ENCODE measurements at regions not wholly inside any gene's neighbourhood (a gene's known extent, or its start where the extent isn't known, plus 50 kb on each side); places are given as distances from the start of the nearest gene placed in this dataset.
"Not testable (repeated sequence)": the region's sequence is repeated elsewhere in the genome, so short reads cannot be mapped to it uniquely, and the experiment has no call there.

DNA sequence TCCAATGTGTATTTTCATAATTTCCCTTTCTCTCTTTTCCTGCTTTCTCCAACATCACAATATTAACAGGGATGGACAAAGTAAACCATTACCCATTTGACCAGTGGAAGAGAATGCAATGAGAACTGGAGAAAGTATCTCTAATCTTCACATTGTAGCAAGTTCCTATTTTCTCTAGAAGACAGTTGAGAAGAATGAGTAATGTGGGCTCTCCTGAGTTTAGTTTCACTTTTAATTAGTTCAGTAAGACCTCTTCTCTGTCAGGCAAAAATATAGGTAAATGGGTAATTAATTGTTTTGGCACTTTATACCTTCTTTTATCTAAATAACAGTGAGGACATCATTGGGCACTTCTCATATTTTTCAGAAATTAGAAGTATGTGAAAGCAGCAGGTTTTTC is 602.0 kb downstream of the GLUD2 start:
- DNase-seq (ENCODE audit: low spot score): peak; percentile 16
- TF ChIP-seq, protein P1, sequence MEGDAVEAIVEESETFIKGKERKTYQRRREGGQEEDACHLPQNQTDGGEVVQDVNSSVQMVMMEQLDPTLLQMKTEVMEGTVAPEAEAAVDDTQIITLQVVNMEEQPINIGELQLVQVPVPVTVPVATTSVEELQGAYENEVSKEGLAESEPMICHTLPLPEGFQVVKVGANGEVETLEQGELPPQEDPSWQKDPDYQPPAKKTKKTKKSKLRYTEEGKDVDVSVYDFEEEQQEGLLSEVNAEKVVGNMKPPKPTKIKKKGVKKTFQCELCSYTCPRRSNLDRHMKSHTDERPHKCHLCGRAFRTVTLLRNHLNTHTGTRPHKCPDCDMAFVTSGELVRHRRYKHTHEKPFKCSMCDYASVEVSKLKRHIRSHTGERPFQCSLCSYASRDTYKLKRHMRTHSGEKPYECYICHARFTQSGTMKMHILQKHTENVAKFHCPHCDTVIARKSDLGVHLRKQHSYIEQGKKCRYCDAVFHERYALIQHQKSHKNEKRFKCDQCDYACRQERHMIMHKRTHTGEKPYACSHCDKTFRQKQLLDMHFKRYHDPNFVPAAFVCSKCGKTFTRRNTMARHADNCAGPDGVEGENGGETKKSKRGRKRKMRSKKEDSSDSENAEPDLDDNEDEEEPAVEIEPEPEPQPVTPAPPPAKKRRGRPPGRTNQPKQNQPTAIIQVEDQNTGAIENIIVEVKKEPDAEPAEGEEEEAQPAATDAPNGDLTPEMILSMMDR (IDR thresholded peaks at IDR 0.05; ENCODE audit: borderline replicate concordance, control extremely low read depth, extremely low read depth, insufficient read depth, missing control alignments): no peak
- in situ Hi-C loops (cut with MboI; ENCODE audit: low sequenced_read_pairs, unreplicated experiment): no loop called here

DNA sequence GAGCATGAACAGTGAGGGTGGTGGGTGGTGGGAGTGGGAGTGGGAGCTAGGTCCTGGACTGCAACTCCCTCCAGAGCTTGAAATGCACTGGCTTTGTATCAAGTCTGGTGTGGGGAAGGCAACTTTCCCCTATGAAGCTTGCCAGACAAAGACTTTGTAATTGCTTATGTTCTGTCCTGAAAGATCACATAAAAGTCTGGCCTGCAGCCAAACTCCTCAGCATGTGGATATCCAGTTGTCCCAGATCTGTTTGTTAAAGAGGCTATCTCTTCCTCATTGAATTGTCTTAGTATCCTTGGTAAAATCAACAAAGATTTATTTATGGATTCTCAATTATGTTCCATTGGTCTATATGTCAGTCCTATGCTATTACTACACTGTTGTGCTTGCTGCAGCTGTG is 607.9 kb downstream of the GLUD2 start:
- in situ Hi-C loops (cut with MboI; ENCODE audit: low sequenced_read_pairs, unreplicated experiment): no loop called here
- TF ChIP-seq, protein P1 (IDR thresholded peaks at IDR 0.05; ENCODE audit: borderline replicate concordance, control extremely low read depth, extremely low read depth, insufficient read depth, missing control alignments): no peak
- DNase-seq (ENCODE audit: low spot score): no peak

DNA sequence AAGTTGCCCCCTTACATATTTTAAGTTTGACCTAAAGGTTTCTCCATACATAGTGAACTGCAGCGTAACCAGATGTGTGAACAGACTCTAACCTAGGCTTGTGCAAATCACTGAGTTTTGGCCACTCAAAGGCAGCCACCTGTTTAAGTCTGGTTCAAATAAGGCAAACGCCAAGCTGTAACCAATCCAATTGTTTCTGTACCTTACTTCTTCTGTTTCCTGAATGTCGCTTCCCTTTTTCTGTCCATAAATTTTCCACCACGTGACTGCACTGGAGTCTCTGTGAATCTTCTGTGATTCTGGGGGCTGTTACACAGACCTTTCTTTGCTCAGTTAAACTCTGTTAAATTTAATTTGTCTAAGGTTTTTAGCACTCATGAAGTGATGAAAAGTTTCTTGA is 618.8 kb downstream of the GLUD2 start:
- in situ Hi-C loops (cut with MboI; ENCODE audit: low sequenced_read_pairs, unreplicated experiment): no loop called here
- TF ChIP-seq, protein P1 (IDR thresholded peaks at IDR 0.05; ENCODE audit: borderline replicate concordance, control extremely low read depth, extremely low read depth, insufficient read depth, missing control alignments): no peak
- no peak for DNase-seq (ENCODE audit: low spot score)

DNA sequence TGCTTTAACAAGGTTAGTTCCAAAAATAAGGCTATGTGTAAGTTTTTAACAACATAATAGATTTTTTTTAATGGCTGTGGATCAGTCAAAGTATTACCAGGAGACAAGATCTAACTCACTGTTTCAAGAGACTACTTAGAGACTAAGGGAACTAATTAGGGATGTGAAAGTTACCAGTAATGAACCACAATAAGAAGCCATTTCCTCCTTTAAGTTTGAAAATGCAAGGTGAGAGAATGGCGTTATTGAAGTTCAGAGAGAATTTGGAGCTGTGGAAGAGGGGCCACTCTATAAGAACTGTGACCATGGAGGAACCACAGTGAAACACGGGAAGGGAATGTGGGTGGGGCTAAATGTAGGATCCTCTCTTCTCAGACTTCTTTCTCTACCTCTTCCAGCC is 624.2 kb downstream of the GLUD2 start:
- TF ChIP-seq, protein P1 (IDR thresholded peaks at IDR 0.05; ENCODE audit: borderline replicate concordance, control extremely low read depth, extremely low read depth, insufficient read depth, missing control alignments): no peak
- peak; percentile 4 for DNase-seq (ENCODE audit: low spot score)
- in situ Hi-C loops (cut with MboI; ENCODE audit: low sequenced_read_pairs, unreplicated experiment): no loop called here

DNA sequence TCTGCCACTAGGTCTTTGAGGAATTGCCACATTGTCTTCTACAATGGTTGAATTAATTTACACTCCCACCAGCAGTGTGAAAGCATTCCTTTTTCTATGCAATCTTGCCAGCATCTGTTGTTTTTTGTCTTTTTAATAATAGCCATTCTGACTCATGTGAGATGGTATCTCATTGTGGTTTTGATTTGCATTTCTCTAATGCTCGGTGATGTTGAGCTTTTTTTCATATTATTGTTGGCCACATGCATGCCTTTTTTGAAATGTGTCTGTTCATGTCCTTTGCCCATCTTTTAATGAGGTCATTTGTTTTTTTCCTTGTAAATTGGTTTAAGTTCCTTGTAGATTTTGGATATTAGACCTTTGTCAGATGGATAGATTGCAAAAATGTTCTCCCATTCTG is 661.8 kb downstream of the GLUD2 start:
- in situ Hi-C loops (cut with MboI; ENCODE audit: low sequenced_read_pairs, unreplicated experiment); DNase-seq (ENCODE audit: low spot score): not testable (repeated sequence)

DNA sequence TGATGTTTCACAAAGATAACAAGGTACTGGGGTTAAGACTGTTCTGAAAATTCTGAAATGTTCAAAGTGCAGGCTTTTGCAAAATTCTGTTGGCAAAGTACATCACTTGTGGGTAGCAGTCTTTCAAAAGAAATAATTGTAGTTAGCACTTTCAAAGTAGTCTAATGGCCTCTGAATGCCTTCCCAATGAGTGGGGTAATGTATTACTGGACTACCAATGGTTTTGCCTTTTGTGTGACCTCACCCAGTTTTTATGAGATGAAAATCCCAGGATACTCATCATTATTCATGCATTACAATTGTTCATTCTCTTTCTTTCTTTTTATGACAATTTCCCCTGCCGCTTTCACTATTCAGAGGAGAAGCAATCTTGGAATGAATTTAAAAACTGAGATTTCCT is 686.1 kb downstream of the GLUD2 start:
- DNase-seq (ENCODE audit: low spot score): no peak
- TF ChIP-seq, protein P1 (IDR thresholded peaks at IDR 0.05; ENCODE audit: borderline replicate concordance, control extremely low read depth, extremely low read depth, insufficient read depth, missing control alignments): no peak
- in situ Hi-C loops (cut with MboI; ENCODE audit: low sequenced_read_pairs, unreplicated experiment): no loop called here

DNA sequence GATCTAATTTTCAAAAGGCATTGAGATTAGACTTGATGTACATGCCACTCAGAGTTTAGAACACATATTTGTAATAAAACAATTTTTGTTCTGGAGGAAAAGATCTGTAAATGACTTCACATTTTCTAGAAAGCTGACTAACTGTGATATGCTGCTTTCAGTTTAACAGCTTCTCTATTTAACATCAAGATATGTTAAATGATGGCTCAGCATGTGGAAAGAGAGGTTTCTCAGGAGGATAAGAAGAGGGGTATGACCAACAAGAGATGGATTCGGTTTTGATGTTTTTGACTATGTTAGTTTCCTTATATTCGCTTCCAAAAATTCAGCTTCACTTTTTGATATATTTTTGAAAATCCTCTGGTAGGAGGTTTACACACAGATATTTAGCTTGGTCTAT is 698.7 kb downstream of the GLUD2 start:
- TF ChIP-seq, protein P1 (IDR thresholded peaks at IDR 0.05; ENCODE audit: borderline replicate concordance, control extremely low read depth, extremely low read depth, insufficient read depth, missing control alignments): no peak
- in situ Hi-C loops (cut with MboI; ENCODE audit: low sequenced_read_pairs, unreplicated experiment): no loop called here
- no peak for DNase-seq (ENCODE audit: low spot score)

DNA sequence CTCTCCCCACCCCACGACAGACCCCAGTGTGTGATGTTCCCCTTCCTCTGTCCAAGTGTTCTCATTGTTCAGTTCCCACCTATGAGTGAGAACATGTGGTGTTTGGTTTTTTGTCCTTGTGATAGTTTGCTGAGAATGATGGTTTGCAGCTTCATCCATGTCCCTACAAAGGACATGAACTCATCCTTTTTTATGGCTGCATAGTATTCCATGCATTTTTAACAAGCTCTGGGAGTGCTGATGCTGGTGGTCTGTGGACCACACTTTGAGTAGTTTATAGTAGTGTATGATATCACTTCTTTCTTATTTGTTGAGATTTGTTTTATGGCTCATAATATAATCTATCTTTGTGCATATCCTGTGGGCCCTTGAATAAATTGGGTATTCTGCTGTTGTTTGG is 706.2 kb downstream of the GLUD2 start:
- DNase-seq (ENCODE audit: low spot score); in situ Hi-C loops (cut with MboI; ENCODE audit: low sequenced_read_pairs, unreplicated experiment): not testable (repeated sequence)
